ENCODE measurements at regions not wholly inside any gene's neighbourhood (a gene's known extent, or its start where the extent isn't known, plus 50 kb on each side); places are given as distances from the start of the nearest gene placed in this dataset.

GRCh38 chr16:8257561-8257960, 332.8 kb downstream of the TMEM114 start:
- DNase-seq, result no peak

- DNase-seq, result no peak
Observed at GRCh38 chr16:8254405-8254804, 335.9 kb downstream of the TMEM114 start.

GRCh38 chr16:8253718-8254117, 336.6 kb downstream of the TMEM114 start:
- DNase-seq, result no peak

- no peak for DNase-seq
Observed at GRCh38 chr16:8251727-8252126, 338.6 kb downstream of the TMEM114 start.

- no peak for DNase-seq
Observed at GRCh38 chr16:8251298-8251697, 339.0 kb downstream of the TMEM114 start.

- no peak for DNase-seq
Observed at GRCh38 chr16:8247993-8248392, 342.3 kb downstream of the TMEM114 start.

- no peak for DNase-seq
Observed at GRCh38 chr16:8243981-8244380, 346.3 kb downstream of the TMEM114 start.

- DNase-seq, result no peak
Observed at GRCh38 chr16:8241408-8241807, 348.9 kb downstream of the TMEM114 start.

GRCh38 chr16:8239443-8239842, 350.9 kb downstream of the TMEM114 start:
- no peak for DNase-seq

- DNase-seq, result no peak
Observed at GRCh38 chr16:8237452-8237851, 352.9 kb downstream of the TMEM114 start.

GRCh38 chr16:8236816-8237215, 353.5 kb downstream of the TMEM114 start:
- DNase-seq, result no peak

- DNase-seq, result no peak
Observed at GRCh38 chr16:8230497-8230896, 359.8 kb downstream of the TMEM114 start.

- no peak for DNase-seq
Observed at GRCh38 chr16:8229011-8229520, 361.2 kb downstream of the TMEM114 start.

- no peak for DNase-seq
Observed at GRCh38 chr16:8217201-8217600, 373.1 kb downstream of the TMEM114 start.

- no peak for DNase-seq
Observed at GRCh38 chr16:8204769-8205168, 385.5 kb downstream of the TMEM114 start.

GRCh38 chr16:8204096-8204495, 386.2 kb downstream of the TMEM114 start:
- no peak for DNase-seq

GRCh38 chr16:8203101-8203500, 387.2 kb downstream of the TMEM114 start:
- no peak for DNase-seq

- no peak for DNase-seq
Observed at GRCh38 chr16:8200839-8201238, 389.5 kb downstream of the TMEM114 start.

GRCh38 chr16:8199390-8199789, 390.9 kb downstream of the TMEM114 start:
- DNase-seq, result no peak

- no peak for DNase-seq
Observed at GRCh38 chr16:8194794-8195193, 395.5 kb downstream of the TMEM114 start.

GRCh38 chr16:8188841-8189240, 401.5 kb downstream of the TMEM114 start:
- no peak for DNase-seq

GRCh38 chr16:8187782-8188372, 402.4 kb downstream of the TMEM114 start:
- DNase-seq, result no peak

GRCh38 chr16:8184854-8185253, 405.5 kb downstream of the TMEM114 start:
- DNase-seq, result no peak

- no peak for DNase-seq
Observed at GRCh38 chr16:8183176-8184099, 406.9 kb downstream of the TMEM114 start.
